NCI-H774 (cell line): ENCODE measurements at regions not wholly inside any gene's neighbourhood (a gene's known extent, or its start where the extent isn't known, plus 50 kb on each side); places are given as distances from the start of the nearest gene placed in this dataset.

Experiments
- DNase-seq: peaks from one replicate; lab custom pipeline; 2025; lab: John Stamatoyannopoulos, UW

DNA sequence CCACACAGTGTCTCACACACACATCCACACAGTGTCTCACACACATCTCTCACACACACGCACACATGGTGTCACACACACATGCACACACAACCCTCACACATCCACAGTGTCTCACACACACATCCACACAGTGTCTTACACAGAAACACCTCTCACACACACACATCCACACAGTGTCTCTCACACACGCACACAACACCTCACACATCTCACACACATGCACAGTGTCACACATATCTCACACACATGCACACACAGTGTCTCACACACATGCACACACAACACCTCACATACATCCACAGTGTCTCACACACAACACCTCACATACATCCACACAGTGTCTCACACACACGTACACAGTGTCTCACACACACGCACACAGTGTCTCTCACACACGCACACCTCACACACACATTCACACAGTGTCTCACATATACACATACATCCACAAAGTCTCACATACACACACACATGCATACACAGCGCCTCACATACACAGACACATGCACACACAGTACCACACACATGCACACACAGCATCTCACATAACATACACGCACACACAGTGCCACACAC, 473.9 kb upstream of the HS6ST1 start:
- no peak for DNase-seq

DNA sequence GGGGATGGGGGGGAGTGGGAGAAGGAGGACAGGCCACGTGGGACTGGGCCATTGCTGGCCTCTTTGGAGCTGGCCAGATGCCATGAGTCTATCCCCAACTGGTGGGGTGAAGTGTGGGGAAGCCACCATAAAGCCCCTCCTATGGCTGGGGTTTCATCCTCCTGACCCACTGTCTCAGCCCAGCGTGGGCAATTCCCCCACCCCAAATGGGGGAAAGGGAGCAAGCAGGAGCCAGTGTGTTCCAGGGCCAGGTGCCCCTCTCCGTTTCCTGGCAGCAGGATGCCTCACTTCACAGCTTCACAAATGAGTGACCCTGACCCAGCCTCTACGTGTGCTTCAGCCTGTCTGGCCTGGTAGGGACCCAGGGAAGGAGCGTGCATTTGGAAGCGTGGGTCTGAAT, 474.7 kb upstream of the HS6ST1 start:
- DNase-seq: no peak

DNA sequence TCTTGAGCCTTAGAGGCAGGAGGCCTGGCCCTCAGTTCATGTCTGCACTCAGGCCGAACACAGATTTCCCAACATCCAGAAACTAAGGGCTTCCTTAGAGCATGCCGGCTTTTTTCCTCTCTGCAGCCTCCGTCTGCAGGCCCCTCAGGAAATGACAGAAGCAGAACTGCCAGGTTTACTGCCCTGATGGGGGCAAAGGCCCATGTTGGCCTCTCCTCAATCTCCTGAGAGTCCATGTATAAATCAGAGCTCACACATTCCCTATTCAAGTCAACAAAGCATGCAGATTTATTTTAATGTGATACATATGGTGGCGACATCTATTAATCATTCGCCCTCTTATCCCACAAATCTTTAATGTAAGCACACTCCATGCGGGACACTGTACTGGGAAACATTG, 475.6 kb upstream of the HS6ST1 start:
- no peak for DNase-seq

GRCh38 chr2:128796321-128796720, 477.7 kb upstream of the HS6ST1 start:
- no peak for DNase-seq

DNA sequence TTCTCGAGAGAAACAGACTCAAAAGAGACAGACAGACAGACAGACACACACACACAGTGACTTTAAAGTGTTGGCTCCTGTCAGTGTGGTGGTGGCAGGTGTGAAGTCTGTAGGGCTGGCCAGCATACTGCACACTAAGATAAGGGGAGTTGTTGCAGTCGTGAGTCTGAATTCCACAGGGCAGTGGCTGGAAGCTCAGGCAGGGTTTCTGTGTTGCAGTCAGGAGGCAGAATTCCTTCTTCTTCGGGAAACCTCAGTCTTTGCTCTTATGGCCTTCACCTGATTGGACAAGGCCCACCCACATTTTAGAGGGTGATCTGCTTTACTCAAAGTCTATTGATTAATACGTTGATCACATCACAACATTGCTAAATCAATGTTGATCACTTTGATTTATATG, 478.4 kb upstream of the HS6ST1 start:
- DNase-seq: no peak

- DNase-seq: no peak
Observed at GRCh38 chr2:128797533-128797932, 478.9 kb upstream of the HS6ST1 start.

GRCh38 chr2:128797937-128798336, 479.3 kb upstream of the HS6ST1 start:
- no peak for DNase-seq

DNA sequence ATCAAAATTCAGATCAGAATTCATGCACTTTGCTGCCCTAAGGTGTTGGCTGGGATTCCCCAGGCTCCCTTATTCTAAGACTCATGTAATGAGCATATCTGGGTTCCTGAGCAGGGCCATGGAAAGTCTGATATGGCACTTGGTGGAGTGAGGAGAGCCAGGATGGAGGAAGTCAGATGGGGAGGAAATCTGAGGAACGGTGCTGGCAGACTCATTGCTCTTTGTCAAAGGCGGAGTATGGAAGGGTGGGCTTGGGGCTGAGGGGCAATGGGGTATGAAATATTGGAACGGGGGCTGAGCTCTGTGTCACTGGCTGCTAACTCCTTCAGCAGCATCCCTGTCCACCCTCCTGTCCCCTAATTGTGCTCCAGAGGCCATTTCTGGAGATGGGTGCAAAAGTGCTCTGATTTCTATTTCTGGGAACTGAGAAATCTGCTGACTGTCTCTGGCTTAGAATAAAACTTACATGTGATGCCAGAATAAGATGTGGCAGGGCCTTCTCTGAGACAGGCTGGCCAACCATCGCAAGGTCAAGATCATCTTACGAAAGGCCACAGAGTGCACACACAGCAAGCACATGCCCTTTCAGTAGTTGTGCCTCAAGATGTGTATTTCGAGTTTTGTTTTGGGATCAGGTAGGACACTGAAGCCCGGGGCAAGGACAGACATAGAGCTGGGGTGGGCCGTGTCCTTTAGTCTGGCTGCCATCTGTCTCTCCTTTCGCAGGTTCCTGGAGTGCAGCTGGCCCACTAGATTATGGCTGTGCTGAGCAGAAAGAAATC, 480.0 kb upstream of the HS6ST1 start:
- DNase-seq: no peak

DNA sequence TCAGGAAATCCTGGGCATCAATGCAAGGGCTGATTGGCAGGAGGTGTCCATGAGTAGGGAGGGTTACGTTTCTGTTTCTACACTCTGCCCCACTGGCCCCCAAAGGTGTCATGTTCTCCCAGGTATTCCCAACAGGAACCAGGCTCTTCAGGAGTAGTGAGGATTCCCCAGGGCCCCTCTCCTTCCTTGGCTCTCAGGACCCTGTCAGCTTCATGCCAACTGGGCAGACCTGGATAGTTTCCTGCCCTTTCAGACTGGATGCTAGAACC, 480.6 kb upstream of the HS6ST1 start:
- no peak for DNase-seq

DNA sequence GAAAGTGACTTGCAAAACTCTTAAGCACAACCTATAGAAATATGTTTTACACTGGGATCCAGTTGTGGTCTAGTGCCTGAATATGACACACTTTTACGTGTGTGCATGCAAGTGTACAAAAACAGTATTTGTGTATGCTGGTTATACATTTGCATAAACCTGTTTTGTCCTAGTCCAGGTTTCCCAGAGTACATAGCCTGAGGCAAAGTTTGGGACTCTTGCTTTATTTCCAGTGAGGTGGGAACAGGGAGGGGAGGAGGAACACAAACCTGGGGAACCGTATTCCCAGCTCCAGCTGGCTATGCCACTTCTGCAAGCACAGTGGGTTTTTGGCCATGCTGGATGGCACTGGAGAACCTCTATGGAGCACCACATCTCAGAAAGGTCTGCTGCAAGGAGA, 481.1 kb upstream of the HS6ST1 start:
- no peak for DNase-seq

- no peak for DNase-seq
Observed at GRCh38 chr2:128801576-128801975, 482.9 kb upstream of the HS6ST1 start.

DNA sequence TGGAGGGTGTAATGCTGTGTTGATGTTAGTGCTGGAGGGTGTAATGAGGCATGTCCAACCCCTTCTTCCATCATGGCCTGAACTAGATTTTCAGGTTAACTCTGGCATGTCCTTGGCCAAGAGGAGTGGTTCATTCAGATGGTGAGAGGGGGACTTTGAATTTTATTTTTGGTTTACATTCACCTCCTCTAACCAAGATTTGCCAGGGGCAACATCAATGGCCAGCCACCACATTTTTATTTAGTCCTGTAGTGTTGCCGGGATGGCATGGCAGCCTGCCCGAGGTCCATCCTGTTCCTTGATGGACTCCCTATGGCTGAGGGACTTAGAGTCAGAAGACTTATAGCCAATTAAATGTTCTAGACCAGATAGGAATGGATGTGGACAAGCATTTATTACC, 484.6 kb upstream of the HS6ST1 start:
- no peak for DNase-seq

- DNase-seq: no peak
Observed at GRCh38 chr2:128805237-128805636, 486.6 kb upstream of the HS6ST1 start.

GRCh38 chr2:128805918-128806317, 487.2 kb upstream of the HS6ST1 start:
- no peak for DNase-seq

DNA sequence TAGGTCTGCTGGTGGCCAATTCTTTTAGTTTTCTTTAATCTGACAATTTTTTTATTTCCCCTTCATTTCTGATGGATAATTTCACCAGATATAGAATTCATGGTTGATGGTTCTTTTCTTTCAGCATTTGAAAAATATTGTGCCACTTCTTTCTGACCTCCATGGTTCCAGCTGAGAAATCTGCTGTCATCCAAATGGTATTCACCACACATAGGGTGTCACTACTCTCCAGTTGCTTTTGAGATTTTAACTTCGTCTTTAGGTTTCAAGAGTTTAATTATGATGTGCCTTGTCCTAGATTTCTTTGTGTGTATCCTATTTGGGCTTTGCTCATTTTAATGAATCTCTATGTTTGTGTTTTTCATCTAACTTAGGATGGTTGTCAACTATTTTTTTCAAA, 488.6 kb upstream of the HS6ST1 start:
- no peak for DNase-seq

DNA sequence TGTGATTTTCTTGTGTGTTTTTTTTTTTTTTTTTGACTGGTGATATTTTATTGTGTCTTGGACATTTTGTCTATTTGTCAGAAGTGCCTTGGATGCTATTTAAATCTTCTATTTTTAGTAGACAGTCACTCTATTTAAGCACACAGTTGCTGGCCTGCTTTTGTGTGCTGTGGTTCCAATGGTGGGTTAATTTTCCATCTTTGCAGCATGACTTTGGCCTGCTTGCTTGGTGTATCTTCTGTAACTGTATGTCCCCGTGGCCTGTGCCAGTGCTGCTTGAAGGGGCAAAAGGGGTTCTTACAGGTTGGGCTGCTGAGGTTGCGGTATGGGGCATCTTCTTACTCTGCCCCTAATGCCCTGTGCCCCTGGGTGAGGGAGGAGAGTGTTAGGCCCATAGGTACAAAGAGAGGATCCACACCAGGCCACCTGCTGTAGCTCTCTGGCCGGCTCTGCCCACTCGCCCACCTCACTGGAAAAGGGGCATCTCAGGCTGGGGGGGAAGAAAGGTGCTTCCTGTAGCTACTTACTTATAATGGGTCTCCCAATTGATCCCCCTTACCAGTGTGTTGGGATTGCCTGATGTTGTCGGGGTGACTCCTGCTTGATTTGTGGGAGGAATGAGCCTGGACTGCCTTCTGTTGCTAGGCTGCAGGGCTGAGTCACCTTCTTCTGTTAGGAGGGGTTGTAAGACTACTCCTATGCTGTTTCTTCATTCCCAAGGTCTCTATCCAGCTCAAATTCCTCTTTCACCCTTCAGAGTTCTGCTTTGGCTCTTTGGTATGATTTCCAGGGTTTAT, 490.0 kb upstream of the HS6ST1 start:
- no peak for DNase-seq

GRCh38 chr2:128809259-128809636, 490.6 kb upstream of the HS6ST1 start:
- no peak for DNase-seq

DNA sequence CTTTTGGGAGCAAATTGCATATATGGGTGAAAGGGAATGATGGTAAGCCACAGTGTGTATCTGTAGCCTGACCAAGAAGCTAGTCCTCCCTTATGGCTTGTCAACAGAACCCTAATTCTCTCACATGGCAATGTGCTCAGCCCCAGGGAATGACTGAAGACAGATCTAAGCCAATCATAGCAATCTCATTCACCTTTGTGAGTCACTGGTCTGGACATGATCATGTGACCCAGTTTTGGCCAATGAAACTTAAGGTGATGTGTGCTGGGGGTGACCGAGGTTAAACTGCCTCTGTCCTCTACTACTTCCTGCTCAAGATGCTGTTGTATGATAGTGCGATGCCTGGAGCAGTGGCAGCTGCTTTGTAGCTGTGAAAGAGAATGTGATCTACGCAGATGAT, 491.2 kb upstream of the HS6ST1 start:
- DNase-seq: no peak

DNA sequence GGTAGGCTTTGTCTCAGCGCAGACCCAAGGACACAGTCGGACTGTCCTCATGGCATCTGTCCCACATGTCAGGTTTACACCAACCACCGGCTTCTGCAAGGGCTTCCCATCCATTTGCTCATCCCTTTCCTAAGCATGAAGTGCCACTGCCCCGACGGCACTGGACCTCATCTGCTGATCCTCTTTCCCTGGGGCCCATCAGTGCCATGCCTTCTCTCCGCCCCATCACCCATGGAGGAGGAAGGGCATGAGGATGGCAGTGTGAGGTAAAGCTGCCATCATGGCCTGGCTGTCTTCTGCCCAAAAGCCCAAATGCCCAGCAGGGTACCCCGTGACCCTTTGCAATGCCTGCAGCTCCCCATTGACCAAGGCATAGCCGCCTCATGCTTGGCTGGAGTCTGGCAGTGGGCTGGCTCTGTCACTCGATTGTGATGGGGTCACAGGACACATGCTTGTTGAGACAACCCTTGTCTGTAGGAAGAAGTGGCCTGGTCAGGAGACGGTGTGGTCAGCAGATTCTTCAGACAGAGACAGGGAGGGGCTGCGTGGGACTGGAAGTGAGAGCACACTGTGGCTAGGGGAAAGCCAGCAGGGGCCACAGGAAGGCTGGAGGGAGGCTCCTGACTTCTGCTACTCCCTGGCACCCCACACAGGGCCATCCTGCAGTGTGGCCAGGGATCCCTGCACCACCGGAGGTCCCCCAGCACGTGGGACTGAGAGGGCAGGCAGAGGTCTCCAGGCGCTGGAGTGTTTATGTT, 493.7 kb upstream of the HS6ST1 start:
- DNase-seq: no peak

- no peak for DNase-seq
Observed at GRCh38 chr2:128813352-128814034, 494.8 kb upstream of the HS6ST1 start.

GRCh38 chr2:128815248-128815647, 496.6 kb upstream of the HS6ST1 start:
- DNase-seq: no peak

DNA sequence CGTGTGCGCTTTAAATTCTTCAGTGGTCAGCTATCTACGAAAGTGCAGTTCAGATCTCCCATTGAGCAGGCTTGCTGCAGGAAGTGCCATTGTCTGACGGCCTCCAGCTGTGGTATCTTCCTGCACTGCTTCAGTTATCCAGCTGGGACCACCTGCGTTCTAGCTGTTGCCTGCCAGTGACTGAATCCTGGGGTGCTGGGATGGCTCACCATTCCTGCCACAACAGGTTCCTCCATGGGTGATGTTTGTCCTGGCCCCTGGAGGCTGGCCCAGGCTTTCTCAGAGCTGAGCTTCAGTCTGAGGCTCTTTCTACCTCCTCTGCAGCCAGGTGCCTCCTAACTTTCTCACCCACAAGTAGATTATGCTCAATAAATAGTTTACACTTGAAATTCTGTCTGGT, 498.5 kb upstream of the HS6ST1 start:
- no peak for DNase-seq
